Right atrium auricular region (tissue), 2 donors: ENCODE measurements at regions not wholly inside any gene's neighbourhood (a gene's known extent, or its start where the extent isn't known, plus 50 kb on each side); places are given as distances from the start of the nearest gene placed in this dataset.

Source experiments
- DNase-seq: peaks from one replicate; pipeline ENCODE4 v3.0.0-alpha.2; 2019; ENCODE audit warnings: low spot score
- H3K27ac ChIP-seq, 2 donors: fragments of 200-600 bp; sonication (generic); 1 replicate in 1 of 2; 2 replicates in 1 of 2; pipeline ENCODE4 v1.5.1; 2016 to 2019
- H3K27me3 ChIP-seq, 2 donors: fragments of 200-600 bp; sonication (generic); one replicate each; pipeline versions ENCODE4 v1.5.1 to v1.6.0; 2017 to 2019
- H3K36me3 ChIP-seq: fragments of 200-600 bp; sonication (generic); one replicate; pipeline ENCODE4 v1.5.1; 2016
- H3K4me1 ChIP-seq, 2 donors: fragments of 200-600 bp; sonication (generic); one replicate each; pipeline versions ENCODE4 v1.5.1 to v1.6.0; 2017 to 2019
- H3K4me3 ChIP-seq, 2 donors: fragments of 200-600 bp; sonication (generic); 1 replicate in 1 of 2; 2 replicates in 1 of 2; pipeline ENCODE4 v1.5.1; 2017 to 2019; ENCODE audit warnings: mild to moderate bottlenecking in 1 of 2, moderate library complexity in 1 of 2
- H3K9me3 ChIP-seq, 2 donors: fragments of 200-600 bp; sonication (generic); one replicate each; pipeline ENCODE4 v1.5.1; 2019
- TF ChIP-seq, protein P1 (sequence below), 2 donors: fragments of 200-600 bp; sonication (generic); IDR thresholded peaks; one replicate each; pipeline ENCODE4 v1.5.1; 2019; ENCODE audit warnings: antibody characterized with exemption in 2 of 2

DNA sequence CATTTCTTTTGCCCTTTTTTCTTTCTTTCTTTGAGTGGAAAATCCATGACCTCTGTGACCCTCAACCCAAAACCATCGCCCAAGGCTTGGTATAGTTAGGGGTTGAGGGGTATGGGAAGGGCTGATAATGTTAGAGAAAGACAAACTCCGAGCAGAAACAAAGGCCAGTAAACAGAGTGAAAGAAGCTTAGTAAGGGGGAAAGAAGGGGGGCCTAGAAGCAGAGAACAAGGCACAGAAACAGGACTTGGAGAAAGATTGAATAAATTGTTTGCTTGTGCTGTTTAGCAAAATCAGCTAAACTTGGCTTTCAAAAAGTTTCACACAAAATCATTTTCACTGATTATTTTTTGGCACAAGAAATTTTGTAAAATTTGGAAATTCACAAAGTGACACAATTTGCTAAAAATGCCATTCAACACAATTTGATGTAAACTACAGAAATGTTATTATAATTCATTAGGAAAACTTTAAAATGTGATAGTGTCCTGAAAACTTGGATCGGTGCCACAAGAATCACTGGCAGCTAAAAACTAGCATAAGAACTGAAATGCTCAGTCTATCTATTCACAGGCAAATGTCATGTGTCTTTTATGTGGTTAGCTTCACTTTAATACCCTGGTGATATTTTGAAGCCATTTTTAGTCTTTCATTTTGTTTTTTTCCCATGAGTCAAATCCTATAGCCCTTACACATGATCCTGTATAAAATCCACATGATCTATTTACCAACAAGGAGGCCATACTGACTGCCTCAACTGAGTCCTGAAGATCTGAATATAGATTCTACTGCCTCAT lies 276.4 kb downstream of the NR2F1-AS1 start:
- Histone ChIP-seq H3K27ac (no peak overlapping the region), H3K36me3 (no peaks in the 10 kb centered on the region), H3K4me3 (no peak overlapping the region), H3K9me3 (no peaks in the 10 kb centered on the region), H3K27me3 (no peaks in the 10 kb centered on the region), H3K4me1 (no peaks in the 10 kb centered on the region)
- DNase-seq = no peak
- TF ChIP-seq, protein P1, sequence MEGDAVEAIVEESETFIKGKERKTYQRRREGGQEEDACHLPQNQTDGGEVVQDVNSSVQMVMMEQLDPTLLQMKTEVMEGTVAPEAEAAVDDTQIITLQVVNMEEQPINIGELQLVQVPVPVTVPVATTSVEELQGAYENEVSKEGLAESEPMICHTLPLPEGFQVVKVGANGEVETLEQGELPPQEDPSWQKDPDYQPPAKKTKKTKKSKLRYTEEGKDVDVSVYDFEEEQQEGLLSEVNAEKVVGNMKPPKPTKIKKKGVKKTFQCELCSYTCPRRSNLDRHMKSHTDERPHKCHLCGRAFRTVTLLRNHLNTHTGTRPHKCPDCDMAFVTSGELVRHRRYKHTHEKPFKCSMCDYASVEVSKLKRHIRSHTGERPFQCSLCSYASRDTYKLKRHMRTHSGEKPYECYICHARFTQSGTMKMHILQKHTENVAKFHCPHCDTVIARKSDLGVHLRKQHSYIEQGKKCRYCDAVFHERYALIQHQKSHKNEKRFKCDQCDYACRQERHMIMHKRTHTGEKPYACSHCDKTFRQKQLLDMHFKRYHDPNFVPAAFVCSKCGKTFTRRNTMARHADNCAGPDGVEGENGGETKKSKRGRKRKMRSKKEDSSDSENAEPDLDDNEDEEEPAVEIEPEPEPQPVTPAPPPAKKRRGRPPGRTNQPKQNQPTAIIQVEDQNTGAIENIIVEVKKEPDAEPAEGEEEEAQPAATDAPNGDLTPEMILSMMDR (IDR thresholded peaks at IDR 0.05) = no peak

DNA sequence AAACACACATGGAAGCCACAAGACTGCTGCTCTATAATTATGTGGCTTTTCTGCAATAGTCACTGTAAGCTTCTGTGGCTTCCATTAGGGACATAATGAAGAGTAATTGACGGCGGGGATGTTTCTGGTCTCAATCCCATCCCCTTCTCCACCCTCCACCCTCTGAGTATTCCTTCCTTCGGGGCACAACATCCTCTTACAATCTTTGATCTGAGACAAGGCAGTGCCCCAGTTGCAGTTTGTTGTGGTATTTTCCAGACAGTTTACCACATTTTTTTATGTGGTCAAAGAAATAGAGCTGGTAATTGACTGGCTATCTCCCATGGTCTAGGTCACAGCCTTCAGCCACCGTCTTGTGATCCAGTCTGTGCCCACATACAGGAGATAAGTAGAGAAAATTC lies 277.7 kb downstream of the NR2F1-AS1 start:
- H3K27ac ChIP-seq = no peak overlapping the region
- TF ChIP-seq, protein P1 (IDR thresholded peaks at IDR 0.05) = no peak
- no peak overlapping the region for H3K4me3 ChIP-seq

DNA sequence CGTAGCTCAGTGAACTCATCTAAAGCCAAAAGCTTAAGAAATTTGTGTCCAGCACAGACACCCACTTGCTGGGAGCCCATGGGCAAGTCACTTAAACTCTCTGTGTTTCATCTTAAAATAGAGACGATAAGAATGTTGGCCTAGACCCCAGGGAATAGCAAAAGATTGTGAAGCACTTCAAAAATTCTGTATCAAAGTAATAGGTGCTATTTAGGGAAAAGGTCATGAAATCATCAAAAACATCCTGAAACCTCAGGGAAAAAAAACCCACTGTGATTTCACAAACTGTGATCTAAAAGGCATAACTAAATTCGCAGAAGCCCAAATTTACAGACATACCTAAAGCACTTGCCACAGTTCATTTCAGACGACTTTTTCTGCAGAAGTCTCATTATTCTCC lies 278.3 kb downstream of the NR2F1-AS1 start:
- Histone ChIP-seq H3K36me3 (no peaks in the 10 kb centered on the region), H3K27ac (no peak overlapping the region), H3K9me3 (no peaks in the 10 kb centered on the region), H3K4me3 (no peak overlapping the region), H3K27me3 (no peaks in the 10 kb centered on the region), H3K4me1 (no peaks in the 10 kb centered on the region)
- TF ChIP-seq, protein P1 (IDR thresholded peaks at IDR 0.05) = no peak
- DNase-seq = no peak

More for the DNA sequence above, 277.7 kb downstream of the NR2F1-AS1 start:
- H3K27me3 ChIP-seq = no peaks in the 10 kb centered on the region
- H3K4me1 ChIP-seq = no peaks in the 10 kb centered on the region
- DNase-seq = no peak
- H3K36me3 ChIP-seq = no peaks in the 10 kb centered on the region
- H3K9me3 ChIP-seq = no peaks in the 10 kb centered on the region

DNA sequence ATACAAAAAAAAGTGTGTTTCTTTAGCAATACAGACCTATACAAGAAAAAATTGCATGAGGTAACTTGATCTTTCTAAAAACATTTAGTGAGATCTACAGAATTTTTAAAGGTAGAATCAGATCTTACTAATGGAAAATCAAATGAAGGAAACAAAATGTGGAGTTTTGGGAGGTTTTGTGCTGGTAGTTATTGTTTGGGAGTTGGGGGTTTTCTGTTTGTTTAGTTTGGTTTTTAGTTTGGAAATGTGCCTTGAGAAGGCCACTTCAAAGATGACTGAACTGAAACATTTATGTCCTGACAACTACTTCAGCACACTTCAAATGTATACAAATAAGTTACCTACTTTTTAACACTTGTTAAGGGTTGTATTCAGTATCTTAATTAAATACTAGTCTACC lies 280.1 kb downstream of the NR2F1-AS1 start:
- TF ChIP-seq, protein P1 (IDR thresholded peaks at IDR 0.05) = no peak

DNA sequence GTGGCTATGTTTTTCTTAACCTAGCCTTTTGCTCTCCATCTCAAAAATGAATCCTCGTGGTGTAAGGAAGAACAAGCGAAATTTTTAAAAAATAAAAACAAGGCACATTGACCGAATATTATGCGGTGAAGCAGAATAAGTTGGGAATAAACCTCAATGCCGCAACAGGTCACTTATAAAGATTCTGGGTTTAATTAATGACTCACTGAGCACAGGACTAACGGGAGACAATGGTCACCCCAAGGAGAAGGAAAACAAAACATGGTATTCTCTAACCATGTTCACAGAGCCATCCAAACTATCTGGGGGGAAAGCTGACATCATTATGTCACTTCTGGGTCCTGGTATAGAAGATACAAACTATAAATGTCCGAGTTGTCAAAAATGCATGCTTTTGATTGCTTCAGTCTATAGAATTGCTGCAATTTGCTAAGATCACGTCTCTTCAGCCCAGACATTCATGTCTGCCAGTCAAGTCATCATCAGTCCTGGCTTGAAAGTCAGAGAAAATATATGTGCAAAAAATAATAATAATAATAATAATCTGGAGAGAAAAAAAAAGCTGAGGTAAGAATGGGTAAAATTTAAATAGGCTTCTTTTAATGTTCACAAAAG lies 280.6 kb downstream of the NR2F1-AS1 start:
- no peaks in the 10 kb centered on the region for H3K27me3 ChIP-seq
- H3K4me3 ChIP-seq = no peak overlapping the region
- H3K9me3 ChIP-seq = no peaks in the 10 kb centered on the region
- H3K27ac ChIP-seq = no peak overlapping the region
- TF ChIP-seq, protein P1 (IDR thresholded peaks at IDR 0.05) = no peak
- no peaks in the 10 kb centered on the region for H3K36me3 ChIP-seq
- H3K4me1 ChIP-seq = no peaks in the 10 kb centered on the region
- no peak for DNase-seq

More for the DNA sequence above, 280.1 kb downstream of the NR2F1-AS1 start:
- no peaks in the 10 kb centered on the region for H3K27me3 ChIP-seq
- no peak overlapping the region for H3K27ac ChIP-seq
- no peaks in the 10 kb centered on the region for H3K4me1 ChIP-seq
- no peak for DNase-seq
- no peak overlapping the region for H3K4me3 ChIP-seq
- H3K9me3 ChIP-seq = no peaks in the 10 kb centered on the region
- H3K36me3 ChIP-seq = no peaks in the 10 kb centered on the region
